BE2C (cell line): ENCODE measurements at regions not wholly inside any gene's neighbourhood (a gene's known extent, or its start where the extent isn't known, plus 50 kb on each side); places are given as distances from the start of the nearest gene placed in this dataset.

ENCODE experiments used
- DNase-seq: peaks from one replicate; pipeline ENCODE4 v3.0.0-alpha.2; 2020
- H3K27me3 ChIP-seq: fragments of 250-450 bp; sonication (Bioruptor Pico); 2 replicates; pipeline ENCODE4 v1.5.1; 2020; ENCODE audit warnings: mild to moderate bottlenecking
- H3K36me3 ChIP-seq: fragments of 250-450 bp; sonication (Bioruptor Pico); 2 replicates; pipeline ENCODE4 v1.5.1; 2020; ENCODE audit warnings: mild to moderate bottlenecking
- H3K4me1 ChIP-seq: fragments of 250-450 bp; sonication (Bioruptor Pico); 2 replicates; pipeline ENCODE4 v1.5.1; 2020
- H3K4me3 ChIP-seq: 2 replicates; pipeline ENCODE4 v1.5.1; 2011; ENCODE audit warnings: low read depth, low read length
- H3K9me3 ChIP-seq: fragments of 250-450 bp; sonication (Bioruptor Pico); 2 replicates; pipeline ENCODE4 v1.5.1; 2020
- TF ChIP-seq, protein P1 (sequence below): IDR thresholded peaks from 2 replicates; pipeline ENCODE4 v1.5.1; 2012; ENCODE audit warnings: mild to moderate bottlenecking, low read depth, low read length

DNA sequence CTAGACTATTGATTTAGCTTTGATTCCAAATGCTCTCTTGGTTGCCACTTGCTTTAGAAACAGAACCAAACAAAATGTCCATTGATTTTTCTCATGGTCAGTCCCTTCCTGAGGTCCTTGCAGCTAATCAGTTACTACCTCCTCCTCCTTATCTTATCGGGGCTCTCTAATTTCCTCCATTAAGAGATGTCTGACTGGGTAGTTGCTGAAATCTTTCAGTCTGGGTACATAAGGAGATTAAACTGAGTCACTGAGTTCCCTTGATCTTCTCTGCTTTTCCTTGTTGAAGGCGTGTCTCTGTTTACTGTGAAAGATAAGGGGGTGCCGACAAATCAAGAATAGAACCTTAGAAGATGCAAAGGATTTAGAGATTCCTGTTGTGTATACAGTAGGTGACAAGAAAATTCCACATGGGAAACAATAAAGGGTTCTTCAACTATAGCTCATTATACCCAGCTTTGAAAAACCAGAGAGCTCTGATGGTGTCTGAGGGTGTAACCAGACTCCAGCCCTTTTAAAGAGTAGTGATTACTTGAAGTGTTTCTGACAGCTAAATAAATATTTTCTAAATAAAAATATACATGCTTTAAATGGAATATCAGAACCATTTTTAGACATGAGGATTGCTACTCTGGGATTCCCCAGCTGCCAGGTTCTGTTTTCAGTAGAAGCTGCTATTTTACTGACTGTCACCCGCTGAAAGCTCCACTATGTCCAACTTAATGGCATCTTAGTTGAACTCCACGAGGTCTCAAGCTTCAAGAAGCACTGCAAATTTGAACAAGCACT is 791.3 kb upstream of the SOX9 start:
- DNase-seq: no peak
- Histone ChIP-seq H3K27me3 (no peaks in the 10 kb centered on the region), H3K4me1 (no peaks in the 10 kb centered on the region), H3K4me3 (no peak overlapping the region), H3K9me3 (no peaks in the 10 kb centered on the region), H3K36me3 (no peaks in the 10 kb centered on the region)
- TF ChIP-seq, protein P1, sequence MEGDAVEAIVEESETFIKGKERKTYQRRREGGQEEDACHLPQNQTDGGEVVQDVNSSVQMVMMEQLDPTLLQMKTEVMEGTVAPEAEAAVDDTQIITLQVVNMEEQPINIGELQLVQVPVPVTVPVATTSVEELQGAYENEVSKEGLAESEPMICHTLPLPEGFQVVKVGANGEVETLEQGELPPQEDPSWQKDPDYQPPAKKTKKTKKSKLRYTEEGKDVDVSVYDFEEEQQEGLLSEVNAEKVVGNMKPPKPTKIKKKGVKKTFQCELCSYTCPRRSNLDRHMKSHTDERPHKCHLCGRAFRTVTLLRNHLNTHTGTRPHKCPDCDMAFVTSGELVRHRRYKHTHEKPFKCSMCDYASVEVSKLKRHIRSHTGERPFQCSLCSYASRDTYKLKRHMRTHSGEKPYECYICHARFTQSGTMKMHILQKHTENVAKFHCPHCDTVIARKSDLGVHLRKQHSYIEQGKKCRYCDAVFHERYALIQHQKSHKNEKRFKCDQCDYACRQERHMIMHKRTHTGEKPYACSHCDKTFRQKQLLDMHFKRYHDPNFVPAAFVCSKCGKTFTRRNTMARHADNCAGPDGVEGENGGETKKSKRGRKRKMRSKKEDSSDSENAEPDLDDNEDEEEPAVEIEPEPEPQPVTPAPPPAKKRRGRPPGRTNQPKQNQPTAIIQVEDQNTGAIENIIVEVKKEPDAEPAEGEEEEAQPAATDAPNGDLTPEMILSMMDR: no peak

DNA sequence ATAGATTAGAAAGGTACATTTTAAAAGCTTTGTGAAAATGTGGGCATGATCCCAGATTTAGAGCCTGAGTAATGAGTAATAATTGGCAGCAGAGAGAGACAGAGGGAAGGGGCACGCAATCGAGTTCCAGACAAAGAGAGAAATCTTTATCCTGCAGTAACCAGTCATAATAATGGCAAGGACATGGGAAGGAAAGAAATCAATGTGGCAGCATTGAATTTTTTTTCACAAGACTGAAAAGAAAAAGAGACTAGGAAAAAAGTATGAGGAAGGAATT is 790.8 kb upstream of the SOX9 start:
- Histone ChIP-seq H3K27me3 (no peaks in the 10 kb centered on the region), H3K9me3 (no peaks in the 10 kb centered on the region), H3K4me1 (no peaks in the 10 kb centered on the region), H3K36me3 (no peaks in the 10 kb centered on the region), H3K4me3 (no peak overlapping the region)
- TF ChIP-seq, protein P1: no peak
- DNase-seq: no peak

DNA sequence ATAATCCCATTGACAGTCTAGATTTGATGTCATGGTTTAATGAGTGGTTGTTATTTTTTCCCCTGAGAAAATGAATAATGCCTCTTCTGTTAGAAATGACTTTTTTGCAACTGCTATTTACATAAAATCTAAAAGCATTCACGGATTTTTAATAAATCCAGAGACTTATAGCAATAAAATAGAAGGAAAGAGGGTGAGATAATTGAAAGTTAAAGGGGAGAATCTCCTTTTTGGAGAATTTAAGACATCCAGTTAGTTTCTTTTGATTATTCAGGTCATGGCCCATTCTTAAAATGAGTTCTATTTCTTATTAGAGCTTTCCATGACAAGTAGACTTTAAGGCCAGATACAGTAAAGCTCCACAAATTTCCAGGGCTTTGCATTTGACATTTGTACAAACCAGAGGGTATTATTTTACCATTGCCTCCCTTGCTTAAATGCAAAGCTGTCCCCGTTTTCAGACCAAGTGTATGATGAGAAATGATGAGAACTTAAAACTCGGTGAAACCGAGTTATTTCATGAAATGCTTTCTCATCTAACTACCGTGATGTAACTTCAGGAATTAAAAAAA is 789.0 kb upstream of the SOX9 start:
- no peaks in the 10 kb centered on the region for H3K36me3 ChIP-seq
- TF ChIP-seq, protein P1: no peak
- DNase-seq: no peak
- no peaks in the 10 kb centered on the region for H3K9me3 ChIP-seq
- H3K27me3 ChIP-seq: no peaks in the 10 kb centered on the region
- H3K4me3 ChIP-seq: no peak overlapping the region
- no peaks in the 10 kb centered on the region for H3K4me1 ChIP-seq

DNA sequence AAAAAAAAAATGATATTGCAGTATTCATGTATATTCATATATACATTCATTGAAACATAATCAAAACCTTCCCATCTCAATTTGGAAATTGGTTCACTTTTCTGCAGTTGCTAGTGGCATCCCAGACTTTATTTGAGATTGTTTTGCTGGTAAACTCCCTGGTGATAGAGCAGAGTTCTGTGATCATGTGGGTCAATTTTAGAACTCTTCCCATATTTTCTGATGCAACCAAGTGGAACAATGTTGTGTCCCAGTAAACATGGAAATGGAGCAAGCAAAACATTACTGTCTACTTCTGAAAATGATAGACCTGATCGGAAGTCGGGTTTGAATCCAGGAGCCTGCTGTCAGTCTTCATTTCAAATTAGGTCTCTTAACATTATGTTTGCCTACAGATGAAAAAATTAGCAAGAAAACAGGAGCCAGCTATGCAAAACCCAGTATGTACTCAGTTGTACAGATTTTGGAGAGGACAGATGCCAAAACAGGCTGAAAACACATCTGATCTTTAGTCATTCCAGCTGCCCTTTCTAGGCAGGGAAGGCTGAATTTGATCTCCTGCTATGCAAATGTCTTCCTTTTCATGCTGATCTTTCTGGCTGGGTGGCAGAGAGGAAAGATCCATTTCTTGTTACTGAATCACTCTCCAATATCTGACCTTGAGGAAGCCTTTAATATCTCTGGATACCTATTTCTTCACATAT is 786.6 kb upstream of the SOX9 start:
- TF ChIP-seq, protein P1: no peak
- Histone ChIP-seq H3K4me1 (no peaks in the 10 kb centered on the region; the same call in 1 of the 2 replicates), H3K4me3 (no peak overlapping the region), H3K27me3 (no peaks in the 10 kb centered on the region), H3K36me3 (no peaks in the 10 kb centered on the region), H3K9me3 (no peaks in the 10 kb centered on the region)
- no peak for DNase-seq

DNA sequence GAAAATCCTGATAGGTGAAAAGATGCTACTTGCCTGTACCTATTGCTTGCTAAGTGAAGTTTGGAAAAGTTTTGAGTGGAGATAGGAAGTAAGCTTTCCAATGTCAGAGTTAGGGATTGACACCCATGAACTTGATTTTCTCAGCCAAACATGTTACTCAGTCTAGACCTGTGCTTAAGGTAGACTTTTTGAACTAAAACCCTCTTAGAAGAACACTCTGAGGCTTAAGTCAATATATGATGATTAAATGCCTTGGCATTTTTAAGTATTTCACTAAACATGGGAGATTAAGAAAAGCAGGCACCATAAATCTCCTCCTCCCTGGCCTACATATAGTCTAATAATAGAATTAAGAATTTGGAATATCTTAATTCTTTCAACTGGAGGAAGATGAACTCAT is 785.6 kb upstream of the SOX9 start:
- TF ChIP-seq, protein P1: no peak
- DNase-seq: no peak
- Histone ChIP-seq H3K36me3 (no peaks in the 10 kb centered on the region), H3K27me3 (no peaks in the 10 kb centered on the region), H3K4me3 (no peak overlapping the region), H3K9me3 (no peaks in the 10 kb centered on the region), H3K4me1 (no peaks in the 10 kb centered on the region; the same call in 1 of the 2 replicates)

DNA sequence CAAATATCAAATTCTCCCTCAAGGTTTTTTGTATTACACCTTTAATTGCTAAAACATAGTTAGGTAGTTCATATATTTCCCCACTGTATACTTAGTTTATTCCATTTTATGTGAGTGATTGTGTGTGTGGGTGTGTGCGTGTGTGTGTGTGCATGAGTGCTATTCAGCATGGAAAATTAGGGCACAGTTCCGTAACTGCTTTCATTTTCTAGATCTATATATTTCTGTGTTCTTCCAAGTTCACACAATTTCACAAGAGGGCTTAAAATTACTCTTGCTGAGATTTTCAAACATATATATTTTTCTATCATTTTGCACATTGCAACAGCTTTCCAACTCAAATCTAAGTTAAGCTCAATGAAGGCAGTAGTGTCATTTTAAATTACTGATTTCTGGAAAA is 782.9 kb upstream of the SOX9 start:
- no peak for DNase-seq
- H3K36me3 ChIP-seq: no peaks in the 10 kb centered on the region
- TF ChIP-seq, protein P1: no peak
- no peaks in the 10 kb centered on the region for H3K27me3 ChIP-seq
- no peak overlapping the region for H3K4me3 ChIP-seq
- H3K9me3 ChIP-seq: no peaks in the 10 kb centered on the region
- no peaks in the 10 kb centered on the region; the same call in 1 of the 2 replicates for H3K4me1 ChIP-seq
